HepG2 (cell line): ENCODE measurements at regions not wholly inside any gene's neighbourhood (a gene's known extent, or its start where the extent isn't known, plus 50 kb on each side); places are given as distances from the start of the nearest gene placed in this dataset.

Source experiments
- ATAC-seq: fragments of 200-7000 bp; cut with Tn5 transposase; 3 replicates; pipeline ENCODE4 v1.9.1; 2020; ENCODE audit warnings: mild to moderate bottlenecking, moderate library complexity
- BruUV-seq: library from RNA; stranded (reverse); fragments of 400-500 nt; replicated peaks from 2 replicates; lab custom pipeline; 2021; lab: Mats Ljungman, UMichigan
- CTCF ChIA-PET: fragments of 300-600 bp; formaldehyde crosslinking; extraction: SDS; loops from one replicate; lab custom pipeline; 2021; ENCODE audit warnings: low total read pairs, inconsistent platforms, low intra/inter-chr PET ratio; lab: Yijun Ruan, JAX
- POLR2A ChIA-PET: fragments of 350-600 bp; sonication (Branson Sonifier 250); formaldehyde crosslinking; loops from one replicate; lab custom pipeline; 2020; ENCODE audit warnings: antibody characterized with exemption, inconsistent platforms; lab: Yijun Ruan, JAX
- DNase-seq: peaks from one replicate; pipeline ENCODE4 v3.0.0-alpha.2; 2015; ENCODE audit warnings: low spot score
- FAIRE-seq: peaks from 3 replicates; lab custom pipeline; 2011; peaks lifted over from hg19 to GRCh38; lab: Jason Lieb, UNC
- H2AFZ ChIP-seq: one replicate; pipeline ENCODE4 v1.6.1; 2011; ENCODE audit warnings: low read length, inconsistent platforms
- H3K27ac ChIP-seq: fragments of 300-600 bp; 3 replicates; pipeline ENCODE4 v1.8.0; 2011; ENCODE audit warnings: mixed run types, mild to moderate bottlenecking, mixed read lengths, low read length, inconsistent platforms; ENCODE audit not compliant: insufficient read depth; ENCODE audit errors: extremely low read length
- H3K27me3 ChIP-seq, 2 experiments: fragments of 200-600 bp in 1 of 2; 2 replicates in 1 of 2; 3 replicates in 1 of 2; pipeline versions ENCODE4 v1.6.0 to v1.8.0; 2011; ENCODE audit warnings: low read length in 2 of 2, mild to moderate bottlenecking in 2 of 2, moderate library complexity in 2 of 2, inconsistent platforms in 1 of 2; ENCODE audit not compliant: insufficient read depth in 2 of 2, control insufficient read depth in 1 of 2
- H3K36me3 ChIP-seq, 2 experiments: fragments of 200-600 bp in 1 of 2; replicated peaks in 1 of 2; 2 replicates in 1 of 2; 3 replicates in 1 of 2; pipeline versions ENCODE4 v1.5.1 to v1.8.0; 2011; ENCODE audit warnings: low read length in 2 of 2, inconsistent platforms in 1 of 2; ENCODE audit not compliant: insufficient read depth in 2 of 2, control insufficient read depth in 1 of 2
- H3K4me1 ChIP-seq: 2 replicates; pipeline ENCODE4 v1.5.1; 2012; ENCODE audit warnings: low read length, inconsistent platforms; ENCODE audit not compliant: insufficient read depth
- H3K4me2 ChIP-seq: 2 replicates; pipeline ENCODE4 v1.6.0; 2011; ENCODE audit warnings: low read depth, low read length, inconsistent platforms
- H3K4me3 ChIP-seq, 3 experiments: fragments of 200-600 bp in 1 of 3; sonication (generic), shearing (Covaris generic) in 1 of 3; replicated peaks in 1 of 3; 2 replicates each; pipeline ENCODE4 v1.5.1; 2011 to 2016; ENCODE audit warnings: low read length in 3 of 3, inconsistent platforms in 2 of 3, low read depth in 2 of 3, mild to moderate bottlenecking in 2 of 3, control low read depth in 1 of 3, mixed read lengths in 1 of 3; ENCODE audit not compliant: insufficient read depth in 1 of 3
- H3K79me2 ChIP-seq: one replicate; pipeline ENCODE4 v1.6.1; 2011; ENCODE audit warnings: low read length, inconsistent platforms; ENCODE audit not compliant: insufficient read depth
- H3K9ac ChIP-seq: 2 replicates; pipeline ENCODE4 v1.6.0; 2011; ENCODE audit warnings: mild to moderate bottlenecking, low read depth, low read length, inconsistent platforms; ENCODE audit not compliant: insufficient read depth
- H3K9me3 ChIP-seq: 2 replicates; pipeline ENCODE4 v1.5.1; 2012; ENCODE audit warnings: mild to moderate bottlenecking, low read length
- H4K20me1 ChIP-seq: 2 replicates; pipeline ENCODE4 v1.6.0; 2011; ENCODE audit warnings: inconsistent platforms, mild to moderate bottlenecking, low read length, moderate library complexity; ENCODE audit not compliant: insufficient read depth
- CBX5 ChIP-seq: sonication (generic); formaldehyde crosslinking; IDR thresholded peaks from 2 replicates; pipeline ENCODE4 v1.4.0; 2020; ENCODE audit warnings: missing genetic modification reagents, borderline replicate concordance
- HMG20A ChIP-seq: IDR thresholded peaks from 2 replicates; pipeline ENCODE4 v1.6.1; 2016; ENCODE audit warnings: borderline replicate concordance
- NFE2L2 ChIP-seq: fragments of 150-350 bp; IDR thresholded peaks from 2 replicates; pipeline ENCODE4 v1.6.1; 2014; ENCODE audit warnings: low read length
- PITX1 ChIP-seq: sonication (generic); formaldehyde crosslinking; IDR thresholded peaks from 2 replicates; pipeline ENCODE4 v1.5.1; 2020; ENCODE audit warnings: mild to moderate bottlenecking, missing genetic modification reagents
- SALL1 ChIP-seq: sonication (generic); formaldehyde crosslinking; IDR thresholded peaks from 2 replicates; pipeline ENCODE4 v1.8.0; 2022; ENCODE audit warnings: mild to moderate bottlenecking, missing genetic modification reagents
- SP140L ChIP-seq: sonication (generic); formaldehyde crosslinking; IDR thresholded peaks from 2 replicates; pipeline ENCODE4 v1.4.0; 2020; ENCODE audit warnings: missing genetic modification reagents, borderline replicate concordance
- ZFP36 ChIP-seq: fragments of 150-350 bp; IDR thresholded peaks from 2 replicates; pipeline ENCODE4 v1.6.1; 2018; ENCODE audit warnings: borderline replicate concordance, low read length, low read depth; ENCODE audit not compliant: partially characterized antibody
- ZNF562 ChIP-seq: sonication (generic); formaldehyde crosslinking; IDR thresholded peaks from 2 replicates; pipeline ENCODE4 v1.8.0; 2022; ENCODE audit warnings: missing genetic modification reagents, borderline replicate concordance
- ZNF563 ChIP-seq: sonication (generic); formaldehyde crosslinking; IDR thresholded peaks from 2 replicates; pipeline ENCODE4 v1.8.0; 2022; ENCODE audit warnings: mild to moderate bottlenecking, moderate library complexity, missing genetic modification reagents
- ZNF790 ChIP-seq: sonication (generic); formaldehyde crosslinking; IDR thresholded peaks from 2 replicates; pipeline ENCODE4 v1.8.0; 2022; ENCODE audit warnings: missing genetic modification reagents, mild to moderate bottlenecking, borderline replicate concordance
- WGBS: methylation state at CpG from one replicate; pipeline ENCODE4 v1.1.6; 2017; ENCODE audit warnings: low lambda C conversion rate; 5-methylcytosine and 5-hydroxymethylcytosine counted together
- in situ Hi-C: cut with HindIII; loops from 2 replicates; pipeline ENCODE4 v1.10.0; 2017; ENCODE audit warnings: low pct_unique_long_range_greater_than_20kb; ENCODE audit not compliant: extremely low pct_ligation_motif_present
- intact Hi-C: fragments of 100-400 bp; cut with micrococcal nuclease; formaldehyde crosslinking; loops from one replicate; pipeline ENCODE4 v1.10.0; 2022; ENCODE audit not compliant: unreplicated experiment
- TF ChIP-seq, protein P1 (sequence below): sonication (generic); formaldehyde crosslinking; IDR thresholded peaks from 2 replicates; pipeline ENCODE4 v1.4.0; 2020; ENCODE audit warnings: missing genetic modification reagents
- TF ChIP-seq, protein P2 (sequence below): sonication (generic); formaldehyde crosslinking; IDR thresholded peaks from 2 replicates; pipeline ENCODE4 v1.9.0; 2021; ENCODE audit warnings: missing genetic modification reagents, borderline replicate concordance

DNA sequence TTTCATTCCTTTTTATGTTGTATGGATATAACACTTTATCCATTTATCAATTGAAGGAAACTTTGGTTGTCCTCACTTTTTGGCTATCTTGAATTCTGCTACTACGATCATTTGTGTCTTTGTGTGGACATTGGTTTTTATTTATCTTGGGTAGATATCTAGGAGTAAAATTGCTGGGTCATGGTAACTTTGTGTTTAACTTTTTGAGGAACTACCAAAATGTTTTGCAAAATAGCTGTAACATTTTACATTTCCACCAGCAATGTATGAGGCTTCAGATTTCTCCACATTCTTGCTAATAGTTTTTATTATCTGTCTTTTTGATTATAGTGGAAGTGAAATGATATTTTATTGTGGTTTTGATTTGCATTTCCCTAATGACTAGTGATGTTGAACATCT is 55.6 kb downstream of the TLNRD1 start:
- in situ Hi-C loops (no loop called here), intact Hi-C loops (no loop called here)
- DNase-seq (no peak), FAIRE-seq (no peak), ATAC-seq (no peak)
- no peak overlapping the region for H2AFZ ChIP-seq
- H3K4me1 ChIP-seq = no peaks in the 10 kb centered on the region
- no peak overlapping the region for H3K4me2 ChIP-seq
- H3K4me3 ChIP-seq = no peak overlapping the region
- WGBS = 8% methylated on average over 1 of the region's 1 CpG
- POLR2A ChIA-PET = no interaction called here
- no peaks in the 10 kb centered on the region for H3K27me3 ChIP-seq
- H3K9me3 ChIP-seq = no peaks in the 10 kb centered on the region
- no peak overlapping the region for H3K27ac ChIP-seq
- no peak for TF ChIP-seq HMG20A (CRISPR knock-in tag)
- TF ChIP-seq, protein P1, sequence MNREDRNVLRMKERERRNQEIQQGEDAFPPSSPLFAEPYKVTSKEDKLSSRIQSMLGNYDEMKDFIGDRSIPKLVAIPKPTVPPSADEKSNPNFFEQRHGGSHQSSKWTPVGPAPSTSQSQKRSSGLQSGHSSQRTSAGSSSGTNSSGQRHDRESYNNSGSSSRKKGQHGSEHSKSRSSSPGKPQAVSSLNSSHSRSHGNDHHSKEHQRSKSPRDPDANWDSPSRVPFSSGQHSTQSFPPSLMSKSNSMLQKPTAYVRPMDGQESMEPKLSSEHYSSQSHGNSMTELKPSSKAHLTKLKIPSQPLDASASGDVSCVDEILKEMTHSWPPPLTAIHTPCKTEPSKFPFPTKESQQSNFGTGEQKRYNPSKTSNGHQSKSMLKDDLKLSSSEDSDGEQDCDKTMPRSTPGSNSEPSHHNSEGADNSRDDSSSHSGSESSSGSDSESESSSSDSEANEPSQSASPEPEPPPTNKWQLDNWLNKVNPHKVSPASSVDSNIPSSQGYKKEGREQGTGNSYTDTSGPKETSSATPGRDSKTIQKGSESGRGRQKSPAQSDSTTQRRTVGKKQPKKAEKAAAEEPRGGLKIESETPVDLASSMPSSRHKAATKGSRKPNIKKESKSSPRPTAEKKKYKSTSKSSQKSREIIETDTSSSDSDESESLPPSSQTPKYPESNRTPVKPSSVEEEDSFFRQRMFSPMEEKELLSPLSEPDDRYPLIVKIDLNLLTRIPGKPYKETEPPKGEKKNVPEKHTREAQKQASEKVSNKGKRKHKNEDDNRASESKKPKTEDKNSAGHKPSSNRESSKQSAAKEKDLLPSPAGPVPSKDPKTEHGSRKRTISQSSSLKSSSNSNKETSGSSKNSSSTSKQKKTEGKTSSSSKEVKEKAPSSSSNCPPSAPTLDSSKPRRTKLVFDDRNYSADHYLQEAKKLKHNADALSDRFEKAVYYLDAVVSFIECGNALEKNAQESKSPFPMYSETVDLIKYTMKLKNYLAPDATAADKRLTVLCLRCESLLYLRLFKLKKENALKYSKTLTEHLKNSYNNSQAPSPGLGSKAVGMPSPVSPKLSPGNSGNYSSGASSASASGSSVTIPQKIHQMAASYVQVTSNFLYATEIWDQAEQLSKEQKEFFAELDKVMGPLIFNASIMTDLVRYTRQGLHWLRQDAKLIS (CRISPR knock-in tag) = no peak
- no peak for TF ChIP-seq ZNF563 (CRISPR knock-in tag)
- TF ChIP-seq NFE2L2 = 0 out of 2 replicates have a peak, but pooled peaks have one; percentile 16
- BruUV-seq = no TSS peak
- H3K36me3 ChIP-seq = no peaks in the 10 kb centered on the region
- no peaks in the 10 kb centered on the region for H4K20me1 ChIP-seq
- no peaks in the 10 kb centered on the region for H3K79me2 ChIP-seq
- CTCF ChIA-PET = no interaction called here
- no peak overlapping the region for H3K9ac ChIP-seq

DNA sequence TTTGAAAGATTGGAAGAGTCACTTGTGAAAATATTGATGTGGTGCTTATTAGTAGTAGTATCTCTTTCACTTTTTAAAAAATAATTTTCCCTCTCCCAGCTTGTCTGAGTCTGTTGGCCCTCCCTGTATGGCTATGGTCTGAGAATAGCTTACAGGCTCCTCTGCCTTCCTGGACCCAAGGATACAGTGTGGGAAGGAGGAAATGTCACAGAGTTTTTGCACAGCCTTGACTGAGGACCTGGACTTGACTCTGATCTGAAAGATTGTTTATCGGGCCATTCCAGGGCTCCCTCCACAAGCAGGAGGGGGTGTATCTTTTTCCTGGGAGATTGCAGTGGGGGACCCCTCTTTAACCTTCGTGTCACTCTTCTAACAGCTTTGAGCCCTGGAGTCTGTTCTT is 59.7 kb downstream of the TLNRD1 start:
- in situ Hi-C loops = no loop called here
- TF ChIP-seq ZNF790 (CRISPR knock-in tag) (no peak), SALL1 (CRISPR knock-in tag) (no peak), CBX5 (CRISPR knock-in tag) (no peak), PITX1 (CRISPR knock-in tag) (no peak), SP140L (CRISPR knock-in tag) (no peak), ZFP36 (no peak), ZNF562 (CRISPR knock-in tag) (no peak)
- TF ChIP-seq, protein P2, sequence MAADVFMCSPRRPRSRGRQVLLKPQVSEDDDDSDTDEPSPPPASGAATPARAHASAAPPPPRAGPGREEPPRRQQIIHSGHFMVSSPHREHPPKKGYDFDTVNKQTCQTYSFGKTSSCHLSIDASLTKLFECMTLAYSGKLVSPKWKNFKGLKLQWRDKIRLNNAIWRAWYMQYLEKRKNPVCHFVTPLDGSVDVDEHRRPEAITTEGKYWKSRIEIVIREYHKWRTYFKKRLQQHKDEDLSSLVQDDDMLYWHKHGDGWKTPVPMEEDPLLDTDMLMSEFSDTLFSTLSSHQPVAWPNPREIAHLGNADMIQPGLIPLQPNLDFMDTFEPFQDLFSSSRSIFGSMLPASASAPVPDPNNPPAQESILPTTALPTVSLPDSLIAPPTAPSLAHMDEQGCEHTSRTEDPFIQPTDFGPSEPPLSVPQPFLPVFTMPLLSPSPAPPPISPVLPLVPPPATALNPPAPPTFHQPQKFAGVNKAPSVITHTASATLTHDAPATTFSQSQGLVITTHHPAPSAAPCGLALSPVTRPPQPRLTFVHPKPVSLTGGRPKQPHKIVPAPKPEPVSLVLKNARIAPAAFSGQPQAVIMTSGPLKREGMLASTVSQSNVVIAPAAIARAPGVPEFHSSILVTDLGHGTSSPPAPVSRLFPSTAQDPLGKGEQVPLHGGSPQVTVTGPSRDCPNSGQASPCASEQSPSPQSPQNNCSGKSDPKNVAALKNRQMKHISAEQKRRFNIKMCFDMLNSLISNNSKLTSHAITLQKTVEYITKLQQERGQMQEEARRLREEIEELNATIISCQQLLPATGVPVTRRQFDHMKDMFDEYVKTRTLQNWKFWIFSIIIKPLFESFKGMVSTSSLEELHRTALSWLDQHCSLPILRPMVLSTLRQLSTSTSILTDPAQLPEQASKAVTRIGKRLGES (CRISPR knock-in tag) = no peak

More for the DNA sequence above, 59.7 kb downstream of the TLNRD1 start:
- intact Hi-C loops = no loop called here
- no peak overlapping the region for H3K27ac ChIP-seq
- FAIRE-seq (no peak), ATAC-seq (no peak), DNase-seq (no peak)
- H3K4me2 ChIP-seq = no peak overlapping the region
- H3K79me2 ChIP-seq = no peaks in the 10 kb centered on the region
- H2AFZ ChIP-seq = no peak overlapping the region
- POLR2A ChIA-PET = no interaction called here
- BruUV-seq = no TSS peak
- H3K9ac ChIP-seq = no peak overlapping the region
- H3K36me3 ChIP-seq = no peaks in the 10 kb centered on the region
- WGBS = 31% methylated on average over 2 of the region's 2 CpGs
- H3K27me3 ChIP-seq = no peaks in the 10 kb centered on the region
- CTCF ChIA-PET = no interaction called here
- H3K9me3 ChIP-seq = no peaks in the 10 kb centered on the region
- H4K20me1 ChIP-seq = no peaks in the 10 kb centered on the region
- no peak overlapping the region for H3K4me3 ChIP-seq
- no peaks in the 10 kb centered on the region for H3K4me1 ChIP-seq
